ENCODE measurements at regions not wholly inside any gene's neighbourhood (a gene's known extent, or its start where the extent isn't known, plus 50 kb on each side); places are given as distances from the start of the nearest gene placed in this dataset.
A peak's percentile ranks its signal among the peaks of the same experiment; 100 is the strongest.

GRCh38 chr5:135697959-135698345, 119.2 kb upstream of the CXCL14 start:
- DNase-seq = no peak

GRCh38 chr5:135697251-135697958, 118.6 kb upstream of the CXCL14 start:
- no peak for DNase-seq

- DNase-seq = no peak
Measured at GRCh38 chr5:135696317-135696716, 117.5 kb upstream of the CXCL14 start.

GRCh38 chr5:135695656-135696313, 117.0 kb upstream of the CXCL14 start:
- no peak for DNase-seq

- no peak for DNase-seq
Measured at GRCh38 chr5:135694906-135695305, 116.1 kb upstream of the CXCL14 start.

GRCh38 chr5:135694012-135694411, 115.2 kb upstream of the CXCL14 start:
- no peak for DNase-seq

GRCh38 chr5:135693371-135693955, 114.7 kb upstream of the CXCL14 start:
- DNase-seq = no peak

GRCh38 chr5:135691044-135691443, 112.3 kb upstream of the CXCL14 start:
- DNase-seq = no peak

- DNase-seq = no peak
Measured at GRCh38 chr5:135690466-135690865, 111.7 kb upstream of the CXCL14 start.

GRCh38 chr5:135689506-135689905, 110.7 kb upstream of the CXCL14 start:
- DNase-seq = no peak

GRCh38 chr5:135688385-135688784, 109.6 kb upstream of the CXCL14 start:
- DNase-seq = no peak

- no peak for DNase-seq
Measured at GRCh38 chr5:135683189-135683588, 104.4 kb upstream of the CXCL14 start.

- DNase-seq = no peak
Measured at GRCh38 chr5:135680713-135681112, 101.9 kb upstream of the CXCL14 start.

- no peak for DNase-seq
Measured at GRCh38 chr5:135678640-135679268, 100.0 kb upstream of the CXCL14 start.

- no peak for DNase-seq
Measured at GRCh38 chr5:135671966-135672365, 93.2 kb upstream of the CXCL14 start.

- DNase-seq = no peak
Measured at GRCh38 chr5:135671052-135671705, 92.4 kb upstream of the CXCL14 start.

- no peak for DNase-seq
Measured at GRCh38 chr5:135670588-135670987, 91.8 kb upstream of the CXCL14 start.

GRCh38 chr5:135669416-135669815, 90.6 kb upstream of the CXCL14 start:
- DNase-seq = peak; percentile 50

GRCh38 chr5:135667673-135668072, 88.9 kb upstream of the CXCL14 start:
- no peak for DNase-seq

- no peak for DNase-seq
Measured at GRCh38 chr5:135667204-135667603, 88.4 kb upstream of the CXCL14 start.

- no peak for DNase-seq
Measured at GRCh38 chr5:135662683-135663082, 83.9 kb upstream of the CXCL14 start.

GRCh38 chr5:135662061-135662481, 83.3 kb upstream of the CXCL14 start:
- DNase-seq = no peak

GRCh38 chr5:135660826-135661575, 82.2 kb upstream of the CXCL14 start:
- DNase-seq = no peak

Data from NCI-H524 treated with DMSO at 0.1 percent for 48 hours (cell line).